GM18498 (cell line): ENCODE measurements at regions not wholly inside any gene's neighbourhood (a gene's known extent, or its start where the extent isn't known, plus 50 kb on each side); places are given as distances from the start of the nearest gene placed in this dataset.

ENCODE experiments used
- ATAC-seq: cut with Tn5 transposase; IDR thresholded peaks from one replicate; pipeline ENCODE4 v1.9.1; 2021; ENCODE audit warnings: mild to moderate bottlenecking, moderate library complexity; ENCODE audit not compliant: unreplicated experiment

GRCh38 chr2:143899987-143900386 is 619.9 kb downstream of the ZEB2 start:
- ATAC-seq: no peak

- no peak for ATAC-seq
Measured at GRCh38 chr2:143893371-143893770, 626.5 kb downstream of the ZEB2 start.

- no peak for ATAC-seq
Measured at GRCh38 chr2:143891879-143892308, 628.0 kb downstream of the ZEB2 start.

GRCh38 chr2:143890798-143891197 is 629.1 kb downstream of the ZEB2 start:
- no peak for ATAC-seq

- no peak for ATAC-seq
Measured at GRCh38 chr2:143889216-143889615, 630.7 kb downstream of the ZEB2 start.

GRCh38 chr2:143885461-143885860 is 634.5 kb downstream of the ZEB2 start:
- no peak for ATAC-seq

GRCh38 chr2:143881246-143881645 is 638.7 kb downstream of the ZEB2 start:
- no peak for ATAC-seq

- ATAC-seq: no peak
Measured at GRCh38 chr2:143877876-143878530, 641.9 kb downstream of the ZEB2 start.

- no peak for ATAC-seq
Measured at GRCh38 chr2:143877056-143877455, 642.9 kb downstream of the ZEB2 start.

- ATAC-seq: no peak
Measured at GRCh38 chr2:143875295-143876233, 644.4 kb downstream of the ZEB2 start.

GRCh38 chr2:143873886-143874285 is 646.0 kb downstream of the ZEB2 start:
- no peak for ATAC-seq

GRCh38 chr2:143870696-143871095 is 649.2 kb downstream of the ZEB2 start:
- ATAC-seq: no peak

- no peak for ATAC-seq
Measured at GRCh38 chr2:143856978-143857377, 662.9 kb downstream of the ZEB2 start.

GRCh38 chr2:143852759-143853158 is 667.2 kb downstream of the ZEB2 start:
- no peak for ATAC-seq

GRCh38 chr2:143850084-143850483 is 669.8 kb downstream of the ZEB2 start:
- ATAC-seq: no peak

- no peak for ATAC-seq
Measured at GRCh38 chr2:143847257-143847656, 672.7 kb downstream of the ZEB2 start.

- ATAC-seq: no peak
Measured at GRCh38 chr2:143844986-143845385, 674.9 kb downstream of the ZEB2 start.

GRCh38 chr2:143843686-143844085 is 676.2 kb downstream of the ZEB2 start:
- ATAC-seq: no peak

- ATAC-seq: no peak
Measured at GRCh38 chr2:143842836-143843235, 677.1 kb downstream of the ZEB2 start.

GRCh38 chr2:143841935-143842334 is 678.0 kb downstream of the ZEB2 start:
- no peak for ATAC-seq

- no peak for ATAC-seq
Measured at GRCh38 chr2:143840601-143841000, 679.3 kb downstream of the ZEB2 start.

- no peak for ATAC-seq
Measured at GRCh38 chr2:143840194-143840593, 679.7 kb downstream of the ZEB2 start.
